Neural cell (in vitro differentiated cells): ENCODE measurements at regions not wholly inside any gene's neighbourhood (a gene's known extent, or its start where the extent isn't known, plus 50 kb on each side); places are given as distances from the start of the nearest gene placed in this dataset.

Source experiments
- H2AFZ ChIP-seq: fragments of 200-600, 300-800 bp; sonication (generic), shearing (Covaris generic); 2 replicates; pipeline ENCODE4 v1.6.0; 2014; ENCODE audit warnings: low read depth, mild to moderate bottlenecking, antibody characterized with exemption, low read length, moderate library complexity
- H3F3A ChIP-seq: fragments of 200-600 bp; shearing (Covaris generic); 2 replicates; pipeline ENCODE4 v1.6.1; 2016; ENCODE audit warnings: mild to moderate bottlenecking, moderate library complexity, mixed read lengths, antibody characterized with exemption, low read length; ENCODE audit not compliant: insufficient read depth, poor library complexity, severe bottlenecking
- H3K27ac ChIP-seq: fragments of 200-600, 300-800 bp; sonication (generic), shearing (Covaris generic); 2 replicates; pipeline ENCODE4 v1.5.1; 2014; ENCODE audit warnings: mild to moderate bottlenecking, low read length, moderate library complexity
- H3K27me3 ChIP-seq: fragments of 300-800, 200-600 bp; sonication (generic), shearing (Covaris generic); 2 replicates; pipeline ENCODE4 v1.6.0; 2014; ENCODE audit warnings: mild to moderate bottlenecking, low read depth, low read length, moderate library complexity; ENCODE audit not compliant: insufficient read depth
- H3K36me3 ChIP-seq: fragments of 300-800, 200-600 bp; sonication (generic), shearing (Covaris generic); 2 replicates; pipeline ENCODE4 v1.5.1; 2014; ENCODE audit warnings: mild to moderate bottlenecking, antibody characterized with exemption, low read length, moderate library complexity; ENCODE audit not compliant: insufficient read depth
- H3K4me2 ChIP-seq: fragments of 300-800, 200-600 bp; sonication (generic), shearing (Covaris generic); 2 replicates; pipeline ENCODE4 v1.6.0; 2014; ENCODE audit warnings: mild to moderate bottlenecking, low read length
- H3K4me3 ChIP-seq: fragments of 300-800, 200-600 bp; sonication (generic), shearing (Covaris generic); 2 replicates; pipeline ENCODE4 v1.5.1; 2014; ENCODE audit warnings: mild to moderate bottlenecking, low read length, moderate library complexity
- H3K79me2 ChIP-seq: fragments of 200-600 bp; shearing (Covaris generic); replicated peaks from 2 replicates; pipeline ENCODE4 v1.6.0; 2014; ENCODE audit warnings: mild to moderate bottlenecking, low read length, moderate library complexity; ENCODE audit not compliant: insufficient read depth
- H3K9ac ChIP-seq: fragments of 300-800, 200-600 bp; sonication (generic), shearing (Covaris generic); 2 replicates; pipeline ENCODE4 v1.6.1; 2016; ENCODE audit warnings: mild to moderate bottlenecking, low read length, mixed read lengths
- H3K9me2 ChIP-seq: fragments of 200-600 bp; shearing (Covaris generic); 2 replicates; pipeline ENCODE4 v1.6.1; 2016; ENCODE audit warnings: mild to moderate bottlenecking, low read length, mixed read lengths; ENCODE audit not compliant: insufficient read depth
- H3K9me3 ChIP-seq: fragments of 200-600, 300-800 bp; sonication (generic), shearing (Covaris generic); 2 replicates; pipeline ENCODE4 v1.6.1; 2016; ENCODE audit warnings: mild to moderate bottlenecking, mixed run types, low read length, moderate library complexity, mixed read lengths
- H4K20me1 ChIP-seq: fragments of 200-600 bp; shearing (Covaris generic); 2 replicates; pipeline ENCODE4 v1.6.1; 2016; ENCODE audit warnings: mild to moderate bottlenecking, mixed run types; ENCODE audit not compliant: insufficient read depth
- EP300 ChIP-seq: fragments of 450-650 bp; conservative IDR thresholded peaks from 2 replicates; pipeline ENCODE4 v1.6.1; 2014; ENCODE audit warnings: antibody characterized with exemption, mild to moderate bottlenecking, moderate library complexity; ENCODE audit not compliant: poor library complexity, severe bottlenecking
- EZH2 ChIP-seq: fragments of 200-600, 300-800 bp; shearing (Covaris generic), sonication (generic); IDR thresholded peaks from 2 replicates; pipeline ENCODE4 v1.6.1; 2014; ENCODE audit warnings: antibody characterized with exemption, low read length, borderline replicate concordance, mild to moderate bottlenecking; ENCODE audit not compliant: insufficient read depth, poor library complexity, severe bottlenecking
- MXI1 ChIP-seq: fragments of 450-650 bp; conservative IDR thresholded peaks from 2 replicates; pipeline ENCODE4 v1.6.1; 2014; ENCODE audit warnings: antibody characterized with exemption, mild to moderate bottlenecking; ENCODE audit not compliant: poor library complexity, severe bottlenecking
- POLR2AphosphoS5 ChIP-seq: IDR thresholded peaks from 2 replicates; pipeline ENCODE4 v1.6.1; 2012
- RAD21 ChIP-seq: fragments of 450-650 bp; conservative IDR thresholded peaks from 2 replicates; pipeline ENCODE4 v1.6.1; 2014; ENCODE audit warnings: antibody characterized with exemption, mild to moderate bottlenecking, moderate library complexity
- REST ChIP-seq: IDR thresholded peaks from 2 replicates; pipeline ENCODE4 v1.6.1; 2012; ENCODE audit warnings: borderline replicate concordance
- SMC3 ChIP-seq: fragments of 450-650 bp; conservative IDR thresholded peaks from 2 replicates; pipeline ENCODE4 v1.6.1; 2014; ENCODE audit warnings: antibody characterized with exemption, mild to moderate bottlenecking, moderate library complexity; ENCODE audit not compliant: poor library complexity
- TAF1 ChIP-seq: IDR thresholded peaks from 2 replicates; pipeline ENCODE4 v1.6.1; 2012; ENCODE audit warnings: low read depth
- TF ChIP-seq, protein P1 (sequence below): fragments of 450-650 bp; IDR thresholded peaks from 2 replicates; pipeline ENCODE4 v1.5.1; 2014; ENCODE audit warnings: antibody characterized with exemption, mild to moderate bottlenecking, moderate library complexity; ENCODE audit not compliant: poor library complexity, severe bottlenecking

GRCh38 chr7:106466867-106467266 lies 182.1 kb upstream of the NAMPT start:
- no peak overlapping the region for H2AFZ ChIP-seq
- TF ChIP-seq EP300 (no peak), RAD21 (no peak), TAF1 (no peak), SMC3 (no peak), EZH2 (no peak), POLR2AphosphoS5 (no peak), MXI1 (no peak), REST (no peak)
- TF ChIP-seq, protein P1, sequence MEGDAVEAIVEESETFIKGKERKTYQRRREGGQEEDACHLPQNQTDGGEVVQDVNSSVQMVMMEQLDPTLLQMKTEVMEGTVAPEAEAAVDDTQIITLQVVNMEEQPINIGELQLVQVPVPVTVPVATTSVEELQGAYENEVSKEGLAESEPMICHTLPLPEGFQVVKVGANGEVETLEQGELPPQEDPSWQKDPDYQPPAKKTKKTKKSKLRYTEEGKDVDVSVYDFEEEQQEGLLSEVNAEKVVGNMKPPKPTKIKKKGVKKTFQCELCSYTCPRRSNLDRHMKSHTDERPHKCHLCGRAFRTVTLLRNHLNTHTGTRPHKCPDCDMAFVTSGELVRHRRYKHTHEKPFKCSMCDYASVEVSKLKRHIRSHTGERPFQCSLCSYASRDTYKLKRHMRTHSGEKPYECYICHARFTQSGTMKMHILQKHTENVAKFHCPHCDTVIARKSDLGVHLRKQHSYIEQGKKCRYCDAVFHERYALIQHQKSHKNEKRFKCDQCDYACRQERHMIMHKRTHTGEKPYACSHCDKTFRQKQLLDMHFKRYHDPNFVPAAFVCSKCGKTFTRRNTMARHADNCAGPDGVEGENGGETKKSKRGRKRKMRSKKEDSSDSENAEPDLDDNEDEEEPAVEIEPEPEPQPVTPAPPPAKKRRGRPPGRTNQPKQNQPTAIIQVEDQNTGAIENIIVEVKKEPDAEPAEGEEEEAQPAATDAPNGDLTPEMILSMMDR, result no peak
- no peaks in the 10 kb centered on the region for H3K36me3 ChIP-seq
- H4K20me1 ChIP-seq, result no peaks in the 10 kb centered on the region
- H3K4me2 ChIP-seq, result no peak overlapping the region
- H3K27ac ChIP-seq, result no peak overlapping the region
- H3F3A ChIP-seq, result no peaks in the 10 kb centered on the region
- no peak overlapping the region for H3K9ac ChIP-seq
- no peak overlapping the region for H3K4me3 ChIP-seq
- no peaks in the 10 kb centered on the region for H3K27me3 ChIP-seq
- no peaks in the 10 kb centered on the region for H3K9me3 ChIP-seq
- no peaks in the 10 kb centered on the region for H3K79me2 ChIP-seq
- no peaks in the 10 kb centered on the region for H3K9me2 ChIP-seq

DNA sequence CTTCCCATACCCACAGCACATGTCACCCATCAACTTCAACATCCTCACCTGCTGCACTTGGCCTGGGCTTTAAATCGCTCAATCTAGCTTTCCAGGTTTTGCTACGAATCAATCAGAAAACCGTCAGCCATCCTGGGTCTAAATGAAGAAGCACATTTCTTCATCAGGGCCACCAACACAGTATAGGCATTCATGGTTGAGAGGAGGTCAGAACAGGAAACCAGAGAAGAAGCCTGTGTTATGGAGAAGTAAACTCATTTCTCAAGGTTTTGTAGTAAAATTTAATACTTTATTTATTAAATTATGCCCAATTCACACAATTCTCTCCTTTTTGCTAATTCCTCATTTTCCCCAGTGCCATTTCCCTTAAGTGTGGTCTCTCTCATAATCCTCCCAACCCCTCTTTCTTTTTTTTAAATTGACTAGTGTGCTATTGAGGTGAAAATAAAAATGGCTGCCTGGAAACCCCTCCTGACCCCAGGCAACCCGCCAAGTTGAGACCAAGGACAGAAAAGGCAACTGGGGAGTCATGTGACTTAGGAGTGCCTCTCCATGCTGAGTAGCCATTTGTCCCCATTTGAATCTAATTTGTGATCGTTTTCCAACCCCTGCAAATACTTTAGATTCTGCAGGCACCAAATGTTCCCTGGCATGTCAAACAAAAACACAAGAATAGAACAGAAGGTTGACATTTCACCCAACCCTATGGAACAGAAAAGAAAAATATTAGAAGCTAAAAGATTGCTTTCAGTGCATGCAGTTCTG lies 181.1 kb upstream of the NAMPT start:
- H3K9me3 ChIP-seq, result no peaks in the 10 kb centered on the region
- no peak overlapping the region for H2AFZ ChIP-seq
- H3K9me2 ChIP-seq, result no peaks in the 10 kb centered on the region
- H4K20me1 ChIP-seq, result no peaks in the 10 kb centered on the region
- H3K4me2 ChIP-seq, result no peak overlapping the region
- H3K27me3 ChIP-seq, result no peaks in the 10 kb centered on the region
- H3K4me3 ChIP-seq, result no peak overlapping the region
- H3K9ac ChIP-seq, result no peak overlapping the region
- H3K27ac ChIP-seq, result no peak overlapping the region
- TF ChIP-seq, protein P1, result no peak
- TF ChIP-seq REST (no peak), TAF1 (no peak), EP300 (no peak), EZH2 (no peak), RAD21 (no peak)
- H3F3A ChIP-seq, result no peaks in the 10 kb centered on the region
- no peaks in the 10 kb centered on the region for H3K79me2 ChIP-seq
- no peaks in the 10 kb centered on the region for H3K36me3 ChIP-seq
